KOPT-K1 (cell line): ENCODE measurements at regions not wholly inside any gene's neighbourhood (a gene's known extent, or its start where the extent isn't known, plus 50 kb on each side); places are given as distances from the start of the nearest gene placed in this dataset.

Experiments used
- H3K27ac ChIP-seq: fragments of 200-600 bp; sonication (generic); 2 replicates; pipeline ENCODE4 v1.5.1; 2016; ENCODE audit warnings: antibody characterized with exemption, mild to moderate bottlenecking, low read depth, low read length; ENCODE audit not compliant: poor library complexity, severe bottlenecking
- H3K36me3 ChIP-seq: fragments of 200-600 bp; sonication (generic); 2 replicates; pipeline ENCODE4 v1.5.1; 2017; ENCODE audit warnings: antibody characterized with exemption, mild to moderate bottlenecking, low read length, moderate library complexity; ENCODE audit not compliant: insufficient read depth
- H3K9me3 ChIP-seq: fragments of 200-600 bp; sonication (generic); 2 replicates; pipeline ENCODE4 v1.5.1; 2017; ENCODE audit warnings: antibody characterized with exemption, low read length, mild to moderate bottlenecking; ENCODE audit not compliant: insufficient read depth, poor library complexity, severe bottlenecking

DNA sequence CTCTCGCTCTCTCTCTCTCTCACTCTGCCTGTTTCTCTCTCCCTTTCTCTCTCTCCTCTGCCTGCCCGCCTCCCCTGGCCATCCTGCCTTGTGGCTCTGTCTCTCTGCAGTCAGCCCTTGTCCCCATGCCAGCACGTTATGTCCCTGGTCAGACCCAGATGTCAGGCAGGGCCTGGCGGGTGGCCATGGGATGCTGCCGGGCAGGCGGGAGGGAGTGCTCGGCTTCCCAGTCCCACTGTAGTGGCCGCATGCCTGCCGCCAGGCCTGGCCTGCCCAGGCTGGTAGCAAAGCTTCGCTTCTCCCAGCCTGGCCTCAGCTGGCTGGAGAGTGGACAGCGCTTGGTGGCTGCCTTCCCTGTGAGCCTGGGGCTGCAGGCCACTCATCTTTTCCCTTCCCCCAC, 121.5 kb upstream of the ZNF716 start:
- Histone ChIP-seq H3K27ac (no peak overlapping the region), H3K36me3 (no peaks in the 10 kb centered on the region), H3K9me3 (peaks cover 58% of the 10 kb centered on the region)

DNA sequence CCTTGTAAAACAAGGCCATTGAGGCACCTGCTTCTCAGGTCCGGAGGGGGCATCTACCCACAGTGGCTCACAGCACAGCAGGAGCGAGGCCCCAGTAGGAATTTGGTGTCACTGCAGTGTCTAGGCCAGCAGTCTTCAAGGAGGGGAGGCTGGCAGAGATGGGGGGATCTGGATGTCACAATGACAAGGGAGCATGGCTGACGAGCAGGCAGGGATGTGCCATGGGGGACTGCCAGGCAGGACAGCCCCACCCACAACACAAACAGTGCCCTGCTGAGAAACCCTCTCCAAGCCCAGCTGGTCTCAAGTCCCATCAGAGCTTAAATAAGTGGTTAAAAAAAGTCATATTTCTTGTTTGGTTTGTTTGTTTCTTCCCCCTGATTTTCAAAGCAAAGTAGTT, 121.0 kb upstream of the ZNF716 start:
- Histone ChIP-seq H3K9me3 (peaks cover 63% of the 10 kb centered on the region), H3K27ac (no peak overlapping the region), H3K36me3 (no peaks in the 10 kb centered on the region)

DNA sequence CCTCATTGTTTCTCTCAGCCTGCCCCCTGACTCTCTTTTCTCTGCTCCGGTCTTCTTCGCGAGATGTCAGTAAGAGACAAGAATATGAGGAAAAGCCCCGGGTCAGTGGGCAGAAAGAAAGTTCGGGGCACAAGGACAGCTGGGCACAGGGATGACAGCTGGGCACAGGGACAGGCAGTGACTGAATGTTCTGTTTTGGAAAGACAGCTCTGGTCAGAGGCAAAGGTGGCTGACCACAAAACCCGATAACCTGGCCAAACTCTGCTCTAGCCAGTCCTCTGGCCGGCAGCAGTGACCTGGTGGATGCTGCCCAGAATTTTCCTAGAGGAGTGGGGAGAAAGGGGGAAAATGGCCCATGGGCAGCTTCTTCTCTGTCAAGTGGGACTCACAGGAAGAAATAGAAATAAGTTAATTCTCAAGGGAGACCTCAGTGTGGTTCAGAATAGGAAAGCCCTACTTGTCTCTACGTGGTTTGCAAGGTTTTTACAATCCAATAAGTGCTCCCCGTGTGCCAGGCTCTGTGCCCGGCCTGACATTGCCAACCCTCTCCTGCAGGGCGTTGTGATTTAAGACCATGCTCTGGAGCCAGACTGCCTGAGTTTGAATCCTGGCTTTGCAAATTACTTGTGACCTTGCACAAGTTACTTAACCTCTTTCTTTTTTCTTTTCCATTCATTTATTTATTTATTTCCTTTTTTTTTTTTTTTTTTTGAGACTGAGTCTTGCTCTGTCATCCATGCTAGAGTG, 110.6 kb upstream of the ZNF716 start:
- Histone ChIP-seq H3K9me3 (peaks cover 52% of the 10 kb centered on the region), H3K36me3 (no peaks in the 10 kb centered on the region), H3K27ac (no peak overlapping the region)

DNA sequence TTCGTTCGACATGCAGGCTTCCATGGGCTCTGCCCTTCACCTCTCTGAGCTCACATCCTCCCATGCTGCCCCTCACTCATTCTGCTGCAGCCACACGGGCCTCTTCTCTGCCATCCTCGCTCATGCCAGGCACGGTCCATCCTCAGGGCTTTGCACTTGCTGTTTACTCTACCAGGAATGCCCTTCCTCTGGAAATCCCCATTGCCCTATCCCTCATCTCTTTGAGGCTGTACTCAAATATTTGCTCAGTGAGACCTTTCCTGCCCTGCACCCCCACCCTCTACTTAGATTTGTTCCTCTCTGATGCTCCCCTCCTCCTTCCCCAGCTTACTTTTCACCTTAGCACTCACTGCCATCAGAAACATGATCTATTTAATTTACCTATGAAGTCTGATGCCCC, 107.0 kb upstream of the ZNF716 start:
- H3K36me3 ChIP-seq: no peaks in the 10 kb centered on the region
- H3K9me3 ChIP-seq: peaks cover 48% of the 10 kb centered on the region
- H3K27ac ChIP-seq: no peak overlapping the region

DNA sequence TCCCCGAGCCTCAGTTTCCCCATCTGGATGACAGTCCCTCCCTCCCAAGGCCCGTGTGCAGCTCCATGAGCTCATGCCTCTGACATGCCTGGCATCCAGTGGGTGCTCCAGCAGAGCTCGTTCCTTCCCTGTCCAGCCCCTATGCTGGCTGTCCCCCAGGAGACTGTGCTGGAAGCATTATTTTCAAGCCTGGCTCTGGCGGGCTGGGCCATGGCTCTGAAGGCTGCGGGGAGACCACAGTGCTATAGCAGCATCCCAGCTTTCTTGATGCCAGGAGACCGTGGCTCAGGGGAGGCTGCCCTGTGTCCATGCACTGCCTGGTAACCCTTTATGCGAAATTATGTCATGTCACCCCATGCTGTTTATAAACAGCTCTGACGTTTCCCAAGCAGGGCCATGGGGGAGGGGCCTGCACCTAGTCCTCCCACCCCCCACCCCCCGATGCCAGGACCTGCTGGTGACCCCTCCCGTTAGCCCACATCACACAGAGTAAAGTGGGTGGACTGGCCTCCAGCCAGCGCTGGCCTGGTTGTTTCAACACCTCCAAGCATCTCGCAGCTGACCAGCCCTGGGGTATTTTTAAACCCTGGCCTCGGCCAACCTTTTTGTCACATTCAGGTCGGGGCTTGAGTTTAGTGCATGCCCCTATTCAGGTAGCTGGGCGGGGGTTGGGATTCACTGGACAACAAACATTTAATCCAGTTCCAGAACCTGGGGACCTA, 105.9 kb upstream of the ZNF716 start:
- H3K36me3 ChIP-seq: no peaks in the 10 kb centered on the region
- H3K27ac ChIP-seq: no peak overlapping the region
- H3K9me3 ChIP-seq: peaks cover 42% of the 10 kb centered on the region

DNA sequence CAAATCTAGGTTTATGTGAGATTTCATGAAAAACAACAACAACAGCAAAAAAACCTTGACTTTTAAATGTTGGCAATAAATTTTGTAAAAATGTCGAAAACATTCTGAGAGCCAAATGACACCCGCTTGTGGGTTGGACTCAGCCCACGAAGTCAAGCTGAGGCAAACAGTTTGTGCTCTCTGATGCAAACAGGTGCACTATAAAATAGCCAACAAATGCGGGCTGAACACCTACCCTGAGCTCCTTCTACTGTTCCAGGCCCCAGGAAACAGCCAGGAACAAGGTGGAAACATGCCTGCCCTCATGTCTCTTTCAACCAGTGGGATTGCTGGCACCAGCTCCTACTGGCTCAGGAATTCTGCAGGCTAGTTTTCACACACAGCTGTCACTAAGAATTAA, 105.0 kb upstream of the ZNF716 start:
- H3K9me3 ChIP-seq: peaks cover 47% of the 10 kb centered on the region

DNA sequence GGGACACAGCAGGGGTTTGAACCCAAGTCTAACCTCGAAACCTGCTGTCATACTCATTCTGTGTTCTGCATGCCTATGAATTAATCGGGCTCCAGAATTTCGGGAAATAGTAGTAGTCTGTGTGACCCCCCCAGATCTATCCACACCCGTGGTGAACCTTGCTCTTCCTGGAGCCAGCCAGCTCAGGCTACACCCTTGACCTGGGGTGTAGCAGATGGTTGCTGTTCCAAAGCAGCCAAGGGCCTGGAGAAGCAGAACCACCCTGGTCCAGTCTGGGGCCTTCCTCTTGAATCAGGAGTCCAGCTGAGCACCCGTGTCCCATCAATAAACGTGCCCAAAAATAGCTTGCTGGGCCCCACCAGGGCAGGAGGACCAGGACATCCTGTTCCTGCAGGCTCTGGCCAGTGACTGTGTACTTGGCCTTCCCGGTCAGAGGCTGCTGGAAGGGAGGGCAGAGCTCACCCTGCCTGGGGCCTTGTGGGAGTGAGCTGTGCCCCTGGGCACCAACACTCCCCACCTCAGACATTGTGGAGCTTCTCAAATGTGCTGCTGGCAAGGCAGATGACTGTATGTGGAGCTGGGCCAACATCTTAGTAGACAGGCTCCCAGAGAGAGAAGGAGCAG, 101.2 kb upstream of the ZNF716 start:
- no peaks in the 10 kb centered on the region for H3K36me3 ChIP-seq
- no peak overlapping the region for H3K27ac ChIP-seq

More for the DNA sequence above, 105.0 kb upstream of the ZNF716 start:
- no peak overlapping the region for H3K27ac ChIP-seq
- no peaks in the 10 kb centered on the region for H3K36me3 ChIP-seq

DNA sequence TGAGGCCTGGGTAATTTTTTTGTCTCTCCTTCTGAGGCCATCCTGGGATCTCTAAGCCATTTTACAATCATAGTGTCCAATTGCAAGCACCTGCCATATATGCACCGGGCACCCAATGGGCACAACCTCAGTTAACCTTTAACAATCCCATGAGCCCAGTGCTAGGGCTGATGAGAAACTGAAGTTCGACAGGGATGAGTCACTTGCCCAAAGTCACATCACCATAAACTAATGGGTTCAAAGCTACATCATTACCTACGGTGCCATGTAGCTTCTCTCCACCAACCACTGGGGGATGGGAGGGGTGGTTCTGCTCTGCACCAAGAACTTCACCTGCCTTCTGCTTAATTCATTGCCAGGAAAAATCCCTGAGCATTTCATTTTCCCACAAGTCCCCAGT, 95.8 kb upstream of the ZNF716 start:
- peaks cover 62% of the 10 kb centered on the region for H3K9me3 ChIP-seq
- H3K27ac ChIP-seq: no peak overlapping the region
- H3K36me3 ChIP-seq: no peaks in the 10 kb centered on the region

More for the DNA sequence above, 101.2 kb upstream of the ZNF716 start:
- peaks cover 55% of the 10 kb centered on the region for H3K9me3 ChIP-seq

DNA sequence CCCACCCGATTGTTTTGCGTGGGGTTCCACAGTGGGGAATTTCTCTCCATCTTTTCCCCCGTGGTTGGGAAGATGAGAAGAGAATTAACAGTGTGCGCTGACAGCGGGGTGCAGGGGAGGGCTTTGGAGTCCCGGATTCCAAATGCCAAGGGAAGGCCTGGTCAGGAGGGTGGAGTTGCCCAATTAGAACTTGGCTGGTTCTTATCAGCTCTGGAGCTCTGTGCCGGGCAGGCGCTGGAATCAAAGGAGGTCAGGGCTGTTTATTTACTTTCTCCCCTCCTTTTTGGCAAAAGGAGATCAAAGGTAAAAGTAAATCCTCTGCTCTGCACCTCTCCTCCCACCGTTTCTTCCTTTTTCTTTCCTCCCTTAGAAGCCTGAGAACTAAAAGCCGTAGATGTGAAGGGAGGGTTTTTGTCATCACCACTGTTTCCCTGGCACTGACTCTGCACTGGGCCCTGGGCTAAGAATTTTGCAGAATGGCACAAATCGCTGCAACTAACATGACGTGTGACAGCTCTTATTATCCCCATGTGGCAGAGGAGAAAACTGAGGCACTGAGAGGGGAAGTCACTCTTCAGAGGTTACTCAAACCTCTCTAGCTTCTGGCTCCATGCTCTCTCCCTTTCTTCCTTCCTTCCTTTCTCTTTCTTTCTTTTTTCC, 95.2 kb upstream of the ZNF716 start:
- Histone ChIP-seq H3K27ac (no peak overlapping the region), H3K9me3 (peaks cover 64% of the 10 kb centered on the region), H3K36me3 (no peaks in the 10 kb centered on the region)

DNA sequence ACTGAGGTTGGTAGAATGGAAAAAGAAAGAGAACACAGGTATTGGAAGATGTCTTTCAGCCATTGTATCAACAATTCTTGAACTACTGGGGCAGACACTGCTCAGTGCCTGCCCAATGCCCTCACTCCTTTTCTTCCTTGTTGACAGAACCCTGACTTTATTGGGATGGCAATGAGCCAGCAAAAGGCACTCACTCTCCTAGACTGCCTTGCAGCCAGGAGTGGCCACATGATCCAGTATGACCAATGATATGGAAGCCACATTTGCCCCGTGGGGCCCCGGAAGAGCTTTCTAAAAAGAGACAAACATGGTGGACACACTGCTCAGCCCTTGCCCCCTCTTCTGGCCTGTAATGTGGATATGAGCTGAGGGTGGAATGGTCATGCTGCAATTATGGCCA, 88.6 kb upstream of the ZNF716 start:
- Histone ChIP-seq H3K9me3 (peaks cover 63% of the 10 kb centered on the region), H3K36me3 (no peaks in the 10 kb centered on the region), H3K27ac (no peak overlapping the region)

DNA sequence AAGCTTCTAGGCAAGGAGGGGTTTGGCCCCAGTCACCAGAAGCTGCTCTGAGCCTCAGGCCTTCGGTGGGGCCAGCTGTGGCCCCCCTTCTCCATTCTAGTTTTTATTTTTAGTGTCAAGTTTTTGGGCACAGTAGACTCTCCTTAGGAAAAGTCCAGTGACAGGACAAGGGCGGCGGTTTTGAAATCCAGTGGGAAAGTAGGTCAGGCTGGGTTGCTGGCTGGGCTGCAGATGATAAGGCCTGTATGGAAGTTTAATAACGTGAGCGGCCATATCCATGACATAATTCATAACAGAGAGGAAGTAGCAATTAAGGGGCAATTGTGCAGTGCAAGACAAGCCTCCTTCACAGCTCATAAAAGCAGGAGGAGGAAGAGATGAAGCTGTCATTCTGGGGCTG, 87.1 kb upstream of the ZNF716 start:
- no peaks in the 10 kb centered on the region for H3K36me3 ChIP-seq
- H3K9me3 ChIP-seq: peaks cover 71% of the 10 kb centered on the region
- no peak overlapping the region for H3K27ac ChIP-seq

DNA sequence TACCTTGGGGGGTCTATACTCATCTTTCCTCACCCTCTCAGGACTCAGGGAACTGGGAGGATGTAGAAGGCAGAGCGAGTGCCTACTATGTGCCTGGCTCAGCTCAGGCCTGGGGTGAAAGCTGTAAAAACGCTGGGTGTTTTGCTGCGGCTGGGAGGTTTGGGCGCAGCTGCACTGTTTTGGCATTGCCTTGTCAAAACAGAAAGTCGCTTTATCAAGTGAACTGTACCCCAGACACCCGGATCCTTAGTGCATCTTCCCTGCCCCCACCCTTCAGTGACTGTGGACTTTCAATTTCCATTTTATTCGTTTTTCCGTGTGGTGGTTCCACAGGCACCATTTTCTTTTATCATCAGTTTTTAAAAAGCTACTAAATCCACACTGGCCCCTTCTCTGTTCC, 86.7 kb upstream of the ZNF716 start:
- no peaks in the 10 kb centered on the region for H3K36me3 ChIP-seq
- H3K27ac ChIP-seq: no peak overlapping the region
- H3K9me3 ChIP-seq: peaks cover 66% of the 10 kb centered on the region

DNA sequence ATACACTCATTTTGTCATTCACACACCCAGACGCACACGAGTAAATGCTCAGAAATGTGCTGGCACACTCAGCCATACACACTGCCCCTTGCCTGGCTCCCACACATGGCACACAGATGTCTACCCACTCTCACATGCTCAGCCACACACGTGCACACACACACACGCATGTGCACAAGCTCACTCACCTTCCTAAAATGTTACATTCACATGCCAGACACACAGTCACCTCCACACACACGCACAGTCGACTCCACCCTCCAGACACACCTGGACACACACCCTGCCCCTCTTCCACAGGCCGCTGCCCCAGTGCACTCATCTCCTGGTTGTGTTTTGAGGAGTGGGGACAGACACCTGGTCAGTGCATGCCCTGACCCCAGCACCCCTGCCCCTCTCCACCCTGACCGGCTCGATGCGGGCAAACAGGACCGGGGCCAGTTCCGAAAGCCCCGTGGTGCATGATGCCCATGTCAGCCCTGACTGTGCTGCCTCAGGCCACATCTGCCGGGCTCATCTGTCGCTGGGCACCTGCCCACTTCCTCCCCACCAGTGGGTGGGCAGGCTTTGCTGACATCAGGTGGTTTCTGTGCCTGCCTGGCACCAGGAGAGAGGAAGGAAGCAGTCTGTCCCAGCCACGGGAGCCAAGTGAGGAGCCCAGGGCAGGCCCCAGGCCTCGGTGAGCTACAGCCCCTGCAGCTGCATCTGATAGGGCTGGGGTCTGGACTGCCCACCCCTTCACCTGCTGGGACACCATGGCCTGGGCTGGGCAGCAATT, 84.9 kb upstream of the ZNF716 start:
- no peak overlapping the region for H3K27ac ChIP-seq
- peaks cover 55% of the 10 kb centered on the region for H3K9me3 ChIP-seq
- no peaks in the 10 kb centered on the region for H3K36me3 ChIP-seq

DNA sequence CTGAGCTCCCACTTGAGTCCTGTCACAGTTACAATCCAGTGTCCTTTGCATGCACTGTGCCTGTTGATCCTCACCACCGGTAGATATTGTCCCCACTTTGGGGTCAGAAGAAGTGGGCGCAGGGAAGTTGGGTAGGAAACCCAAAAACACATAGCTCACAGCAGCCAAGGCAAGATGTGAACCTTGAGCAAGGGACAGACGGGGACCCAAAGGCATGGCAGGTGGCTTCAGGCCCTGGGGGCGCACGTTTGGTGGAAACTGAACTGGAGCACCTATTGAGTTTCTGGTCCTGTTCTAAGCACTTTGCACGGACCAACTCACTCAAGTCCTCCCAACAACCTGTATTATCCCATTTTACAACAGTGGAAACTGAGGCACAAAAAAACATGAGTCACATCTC, 82.8 kb upstream of the ZNF716 start:
- H3K36me3 ChIP-seq: no peaks in the 10 kb centered on the region
- H3K9me3 ChIP-seq: peaks cover 44% of the 10 kb centered on the region
- no peak overlapping the region for H3K27ac ChIP-seq
